ENCODE measurements at regions not wholly inside any gene's neighbourhood (a gene's known extent, or its start where the extent isn't known, plus 50 kb on each side); places are given as distances from the start of the nearest gene placed in this dataset.

- intact Hi-C loops (cut with DNase I) = no loop called here
- 91% methylated on average over 3 of the region's 3 CpGs for WGBS
- Histone ChIP-seq H3K9me3 (no peaks in the 10 kb centered on the region), H3K4me1 (peaks cover 0 to 9% (median 5%) of the 10 kb centered on the region in 4 donors), H3K27me3 (no peaks in the 10 kb centered on the region), H3K27ac (replicated peaks in 1 of 4) (no peak overlapping the region), H3K4me3 (no peak overlapping the region), H3K36me3 (no peaks in the 10 kb centered on the region)
- no peak for DNase-seq (ENCODE audit: extremely low spot score)
- TF ChIP-seq CTCF (IDR thresholded peaks at IDR 0.05) (no peak), EP300 (IDR thresholded peaks at IDR 0.05) (no peak), POLR2AphosphoS5 (IDR thresholded peaks at IDR 0.05) (no peak), POLR2A (IDR thresholded peaks at IDR 0.05; ENCODE audit: low read depth) (no peak)
These were observed 61.9 kb upstream of the RIOK3 start for GRCh38 chr18:23391156-23391555.

GRCh38 chr18:23397907-23398306 is 55.2 kb upstream of the RIOK3 start:
- Histone ChIP-seq H3K9me3 (no peaks in the 10 kb centered on the region), H3K4me1 (no peaks in the 10 kb centered on the region), H3K36me3 (no peaks in the 10 kb centered on the region), H3K27me3 (no peaks in the 10 kb centered on the region), H3K4me3 (no peak overlapping the region), H3K27ac (replicated peaks in 1 of 4) (no peak overlapping the region)
- no peak for DNase-seq (ENCODE audit: extremely low spot score)
- TF ChIP-seq POLR2AphosphoS5 (IDR thresholded peaks at IDR 0.05) (no peak), POLR2A (IDR thresholded peaks at IDR 0.05; ENCODE audit: low read depth) (no peak), CTCF (IDR thresholded peaks at IDR 0.05) (no peak), EP300 (IDR thresholded peaks at IDR 0.05) (no peak)
- intact Hi-C loops (cut with DNase I) = no loop called here
- WGBS = 83% methylated on average over 3 of the region's 3 CpGs

GRCh38 chr18:23398401-23398800 is 54.7 kb upstream of the RIOK3 start:
- 70% methylated on average over 4 of the region's 4 CpGs for WGBS
- DNase-seq (ENCODE audit: extremely low spot score) = no peak
- Histone ChIP-seq H3K4me3 (no peak overlapping the region), H3K4me1 (no peaks in the 10 kb centered on the region), H3K9me3 (no peaks in the 10 kb centered on the region), H3K27me3 (no peaks in the 10 kb centered on the region), H3K27ac (replicated peaks in 1 of 4) (no peak overlapping the region), H3K36me3 (peaks cover 0 to 1% (median 0%) of the 10 kb centered on the region in 4 donors)
- TF ChIP-seq POLR2A (IDR thresholded peaks at IDR 0.05; ENCODE audit: low read depth) = no peak
- intact Hi-C loops (cut with DNase I) = no loop called here

- whole genome bisulfite sequencing = 94% methylated on average over 5 of the region's 5 CpGs
- Histone ChIP-seq H3K9me3 (no peaks in the 10 kb centered on the region), H3K4me3 (no peak overlapping the region), H3K27ac (replicated peaks in 1 of 4) (no peak overlapping the region), H3K27me3 (no peaks in the 10 kb centered on the region), H3K36me3 (peaks cover 0 to 5% (median 0%) of the 10 kb centered on the region in 4 donors), H3K4me1 (no peaks in the 10 kb centered on the region)
- no peak for DNase-seq (ENCODE audit: extremely low spot score)
- intact Hi-C loops (cut with DNase I) = no loop called here
- no peak for TF ChIP-seq POLR2AphosphoS5 (IDR thresholded peaks at IDR 0.05)
- TF ChIP-seq POLR2A (IDR thresholded peaks at IDR 0.05; ENCODE audit: low read depth) = no peak
- no peak for TF ChIP-seq CTCF (IDR thresholded peaks at IDR 0.05)
- no peak for TF ChIP-seq EP300 (IDR thresholded peaks at IDR 0.05)
These were observed 54.0 kb upstream of the RIOK3 start for GRCh38 chr18:23399067-23399466.

- 91% methylated on average over 3 of the region's 3 CpGs for WGBS
- DNase-seq (ENCODE audit: extremely low spot score) = no peak
- TF ChIP-seq CTCF (IDR thresholded peaks at IDR 0.05) (no peak), POLR2A (IDR thresholded peaks at IDR 0.05; ENCODE audit: low read depth) (no peak), POLR2AphosphoS5 (IDR thresholded peaks at IDR 0.05) (no peak), EP300 (IDR thresholded peaks at IDR 0.05) (no peak)
- H3K36me3 ChIP-seq = peaks cover 0 to 5% (median 0%) of the 10 kb centered on the region in 4 donors
- no peaks in the 10 kb centered on the region for H3K4me1 ChIP-seq
- no peaks in the 10 kb centered on the region for H3K27me3 ChIP-seq
- intact Hi-C loops (cut with DNase I) = no loop called here
- no peak overlapping the region for H3K4me3 ChIP-seq
- H3K9me3 ChIP-seq = no peaks in the 10 kb centered on the region
- no peak overlapping the region for H3K27ac ChIP-seq (replicated peaks in 1 of 4)
These were observed 52.2 kb upstream of the RIOK3 start for GRCh38 chr18:23400918-23401317.
